GM23338 (cell line): ENCODE measurements at regions not wholly inside any gene's neighbourhood (a gene's known extent, or its start where the extent isn't known, plus 50 kb on each side); places are given as distances from the start of the nearest gene placed in this dataset.

Experiments
- CREB1 ChIP-seq: fragments of 250-450 bp; sonication (Bioruptor Pico); IDR thresholded peaks from 2 replicates; pipeline ENCODE4 v1.5.0; 2020; ENCODE audit warnings: low read depth, mild to moderate bottlenecking, moderate library complexity
- CTCF ChIP-seq, 2 experiments: fragments of 200-600 bp in 1 of 2; sonication (generic) in 1 of 2; conservative IDR thresholded peaks; 2 replicates each; pipeline versions ENCODE4 v1.5.1 to v1.6.1; 2016 to 2017; ENCODE audit warnings: antibody characterized with exemption in 2 of 2, low read depth in 2 of 2, mild to moderate bottlenecking in 2 of 2, moderate library complexity in 1 of 2
- EZH2 ChIP-seq: fragments of 200-600 bp; sonication (generic); IDR thresholded peaks from one replicate; pipeline ENCODE4 v1.8.0; 2017; ENCODE audit warnings: antibody characterized with exemption, mild to moderate bottlenecking, low read depth; ENCODE audit not compliant: unreplicated experiment
- EZH2phosphoT487 ChIP-seq: fragments of 200-600 bp; sonication (generic); IDR thresholded peaks from one replicate; pipeline ENCODE4 v1.8.1; 2018; ENCODE audit warnings: antibody characterized with exemption; ENCODE audit not compliant: unreplicated experiment
- JUNB ChIP-seq: IDR thresholded peaks from one replicate; pipeline ENCODE4 v1.6.1; 2016; ENCODE audit warnings: antibody characterized with exemption; ENCODE audit not compliant: unreplicated experiment
- NANOG ChIP-seq: IDR thresholded peaks from 2 replicates; pipeline ENCODE4 v1.6.1; 2016; ENCODE audit warnings: antibody characterized with exemption, borderline replicate concordance
- POLR2AphosphoS5 ChIP-seq: IDR thresholded peaks from 2 replicates; pipeline ENCODE4 v1.6.1; 2016; ENCODE audit warnings: antibody characterized with exemption, low read depth
- STAT1 ChIP-seq: IDR thresholded peaks from one replicate; pipeline ENCODE4 v1.6.1; 2016; ENCODE audit warnings: antibody characterized with exemption; ENCODE audit not compliant: unreplicated experiment
- ZNF331 ChIP-seq: fragments of 250-450 bp; sonication (Bioruptor Pico); IDR thresholded peaks from 2 replicates; pipeline ENCODE4 v1.5.0; 2020; ENCODE audit warnings: low read depth, mild to moderate bottlenecking, moderate library complexity
- TF ChIP-seq, protein P1 (sequence below): IDR thresholded peaks from one replicate; pipeline ENCODE4 v1.6.1; 2018; ENCODE audit warnings: antibody characterized with exemption; ENCODE audit not compliant: unreplicated experiment
- TF ChIP-seq, protein P2 (sequence below): IDR thresholded peaks from 2 replicates; pipeline ENCODE4 v1.6.1; 2016; ENCODE audit warnings: antibody characterized with exemption

GRCh38 chr16:87129771-87130170 lies 187.4 kb downstream of the C16orf95 start:
- TF ChIP-seq POLR2AphosphoS5 (no peak), EZH2 (no peak), CTCF (conservative IDR thresholded peaks at IDR 0.05; ENCODE audit: low read depth in 2 of 2) (no peak), JUNB (no peak), CREB1 (CRISPR knock-in tag) (no peak), EZH2phosphoT487 (no peak), STAT1 (no peak), NANOG (no peak), ZNF331 (CRISPR knock-in tag) (no peak)
- TF ChIP-seq, protein P1, sequence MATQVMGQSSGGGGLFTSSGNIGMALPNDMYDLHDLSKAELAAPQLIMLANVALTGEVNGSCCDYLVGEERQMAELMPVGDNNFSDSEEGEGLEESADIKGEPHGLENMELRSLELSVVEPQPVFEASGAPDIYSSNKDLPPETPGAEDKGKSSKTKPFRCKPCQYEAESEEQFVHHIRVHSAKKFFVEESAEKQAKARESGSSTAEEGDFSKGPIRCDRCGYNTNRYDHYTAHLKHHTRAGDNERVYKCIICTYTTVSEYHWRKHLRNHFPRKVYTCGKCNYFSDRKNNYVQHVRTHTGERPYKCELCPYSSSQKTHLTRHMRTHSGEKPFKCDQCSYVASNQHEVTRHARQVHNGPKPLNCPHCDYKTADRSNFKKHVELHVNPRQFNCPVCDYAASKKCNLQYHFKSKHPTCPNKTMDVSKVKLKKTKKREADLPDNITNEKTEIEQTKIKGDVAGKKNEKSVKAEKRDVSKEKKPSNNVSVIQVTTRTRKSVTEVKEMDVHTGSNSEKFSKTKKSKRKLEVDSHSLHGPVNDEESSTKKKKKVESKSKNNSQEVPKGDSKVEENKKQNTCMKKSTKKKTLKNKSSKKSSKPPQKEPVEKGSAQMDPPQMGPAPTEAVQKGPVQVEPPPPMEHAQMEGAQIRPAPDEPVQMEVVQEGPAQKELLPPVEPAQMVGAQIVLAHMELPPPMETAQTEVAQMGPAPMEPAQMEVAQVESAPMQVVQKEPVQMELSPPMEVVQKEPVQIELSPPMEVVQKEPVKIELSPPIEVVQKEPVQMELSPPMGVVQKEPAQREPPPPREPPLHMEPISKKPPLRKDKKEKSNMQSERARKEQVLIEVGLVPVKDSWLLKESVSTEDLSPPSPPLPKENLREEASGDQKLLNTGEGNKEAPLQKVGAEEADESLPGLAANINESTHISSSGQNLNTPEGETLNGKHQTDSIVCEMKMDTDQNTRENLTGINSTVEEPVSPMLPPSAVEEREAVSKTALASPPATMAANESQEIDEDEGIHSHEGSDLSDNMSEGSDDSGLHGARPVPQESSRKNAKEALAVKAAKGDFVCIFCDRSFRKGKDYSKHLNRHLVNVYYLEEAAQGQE = no peak
- TF ChIP-seq, protein P2, sequence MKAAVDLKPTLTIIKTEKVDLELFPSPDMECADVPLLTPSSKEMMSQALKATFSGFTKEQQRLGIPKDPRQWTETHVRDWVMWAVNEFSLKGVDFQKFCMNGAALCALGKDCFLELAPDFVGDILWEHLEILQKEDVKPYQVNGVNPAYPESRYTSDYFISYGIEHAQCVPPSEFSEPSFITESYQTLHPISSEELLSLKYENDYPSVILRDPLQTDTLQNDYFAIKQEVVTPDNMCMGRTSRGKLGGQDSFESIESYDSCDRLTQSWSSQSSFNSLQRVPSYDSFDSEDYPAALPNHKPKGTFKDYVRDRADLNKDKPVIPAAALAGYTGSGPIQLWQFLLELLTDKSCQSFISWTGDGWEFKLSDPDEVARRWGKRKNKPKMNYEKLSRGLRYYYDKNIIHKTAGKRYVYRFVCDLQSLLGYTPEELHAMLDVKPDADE = no peak
